Hippocampal formation (tissue), 2 donors: ENCODE measurements at regions not wholly inside any gene's neighbourhood (a gene's known extent, or its start where the extent isn't known, plus 50 kb on each side); places are given as distances from the start of the nearest gene placed in this dataset.
"Not testable (repeated sequence)": the region's sequence is repeated elsewhere in the genome, so short reads cannot be mapped to it uniquely, and the experiment has no call there.

Experiments
- DNase-seq, 2 donors: peaks; one replicate each; lab custom pipeline; 2025; lab: John Stamatoyannopoulos, UW

- DNase-seq = no peak
Measured at GRCh38 chr13:112222971-112223370, 153.2 kb upstream of the SPACA7 start.

DNA sequence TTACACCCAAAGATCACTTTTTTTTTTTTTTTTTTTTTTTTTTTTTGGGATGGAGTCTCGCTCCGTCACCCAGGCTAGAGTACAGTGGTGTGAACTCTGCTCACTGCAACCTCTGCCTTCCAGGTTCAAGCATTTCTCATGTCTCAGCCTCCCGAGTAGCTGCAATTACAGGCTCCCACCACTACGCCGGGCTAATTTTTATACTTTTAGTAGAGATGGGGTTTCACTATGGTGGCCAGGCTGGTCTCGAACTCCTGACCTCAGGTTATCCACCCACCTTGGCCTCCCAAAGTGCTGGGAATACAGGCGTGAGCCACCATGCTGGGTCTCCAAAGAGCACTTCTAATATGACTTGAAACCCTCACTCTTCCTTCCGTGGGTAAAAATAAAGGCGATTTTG is 152.2 kb upstream of the SPACA7 start:
- not testable (repeated sequence) for DNase-seq

- no peak for DNase-seq
Measured at GRCh38 chr13:112225429-112226090, 150.6 kb upstream of the SPACA7 start.

- DNase-seq = no peak
Measured at GRCh38 chr13:112226320-112227002, 149.7 kb upstream of the SPACA7 start.

- DNase-seq = no peak
Measured at GRCh38 chr13:112227031-112227430, 149.1 kb upstream of the SPACA7 start.

DNA sequence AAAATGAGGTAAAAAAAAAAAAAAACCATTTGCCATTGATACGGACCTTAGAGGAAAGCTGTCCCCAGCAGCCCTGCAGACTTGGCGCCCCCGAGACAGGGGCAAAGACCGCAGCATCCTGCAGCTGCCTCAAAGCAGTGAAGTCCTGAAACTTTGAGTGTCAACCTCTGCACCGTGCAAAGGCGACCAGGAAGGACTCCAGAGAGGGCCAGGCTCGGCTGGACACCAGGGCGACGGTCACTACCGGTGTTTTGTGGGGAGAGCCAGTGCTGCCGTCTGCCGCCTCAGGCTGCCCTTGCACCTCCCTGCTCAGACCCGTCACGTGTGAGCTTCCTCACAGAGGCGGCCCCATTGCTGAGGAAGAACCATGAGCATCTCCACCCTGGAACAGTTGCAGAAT is 146.7 kb upstream of the SPACA7 start:
- DNase-seq = no peak

DNA sequence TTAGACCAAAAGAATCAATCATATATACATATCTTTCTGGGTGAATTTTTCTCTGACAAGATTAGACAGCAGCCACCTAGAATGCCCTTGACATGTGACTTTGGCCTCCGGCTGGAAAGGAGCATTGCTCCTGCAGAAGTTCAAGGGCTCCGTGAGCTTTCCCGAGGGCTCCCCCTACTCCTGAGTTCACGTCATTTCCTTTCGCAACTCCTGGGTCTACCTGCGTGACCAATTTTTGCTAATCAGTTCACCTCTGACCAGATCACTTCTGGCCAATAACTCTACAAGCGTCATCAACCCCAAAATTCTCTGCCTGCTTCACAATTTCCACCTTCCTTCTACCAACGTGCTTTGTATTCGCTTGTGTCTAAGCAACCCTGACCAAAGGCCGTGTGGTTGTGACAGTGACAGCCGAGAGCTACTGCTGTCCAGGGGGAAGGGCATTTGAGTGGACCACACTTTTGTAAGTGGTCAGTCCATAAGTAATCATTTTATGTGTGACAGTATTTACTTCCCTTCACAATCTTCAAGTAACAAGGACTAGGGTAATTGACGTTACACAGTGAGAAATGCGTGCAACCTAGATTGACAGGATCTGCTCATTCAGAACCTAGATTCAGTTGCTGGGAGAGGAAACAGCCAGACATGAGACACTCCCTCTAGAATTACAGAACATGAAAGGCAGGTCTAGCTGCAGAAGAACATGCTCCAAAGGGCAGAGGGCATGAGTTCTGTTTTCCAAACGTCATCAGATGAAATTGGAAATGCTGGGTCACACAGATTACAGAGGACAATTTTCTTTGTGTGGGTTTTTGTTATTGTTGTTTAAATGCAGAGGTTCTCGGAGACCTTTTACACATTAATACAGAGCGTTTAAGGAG is 145.9 kb upstream of the SPACA7 start:
- no peak for DNase-seq

GRCh38 chr13:112231451-112232083 is 144.6 kb upstream of the SPACA7 start:
- DNase-seq = no peak

- DNase-seq = no peak
Measured at GRCh38 chr13:112233256-112233655, 142.9 kb upstream of the SPACA7 start.

GRCh38 chr13:112233716-112234115 is 142.4 kb upstream of the SPACA7 start:
- no peak for DNase-seq

DNA sequence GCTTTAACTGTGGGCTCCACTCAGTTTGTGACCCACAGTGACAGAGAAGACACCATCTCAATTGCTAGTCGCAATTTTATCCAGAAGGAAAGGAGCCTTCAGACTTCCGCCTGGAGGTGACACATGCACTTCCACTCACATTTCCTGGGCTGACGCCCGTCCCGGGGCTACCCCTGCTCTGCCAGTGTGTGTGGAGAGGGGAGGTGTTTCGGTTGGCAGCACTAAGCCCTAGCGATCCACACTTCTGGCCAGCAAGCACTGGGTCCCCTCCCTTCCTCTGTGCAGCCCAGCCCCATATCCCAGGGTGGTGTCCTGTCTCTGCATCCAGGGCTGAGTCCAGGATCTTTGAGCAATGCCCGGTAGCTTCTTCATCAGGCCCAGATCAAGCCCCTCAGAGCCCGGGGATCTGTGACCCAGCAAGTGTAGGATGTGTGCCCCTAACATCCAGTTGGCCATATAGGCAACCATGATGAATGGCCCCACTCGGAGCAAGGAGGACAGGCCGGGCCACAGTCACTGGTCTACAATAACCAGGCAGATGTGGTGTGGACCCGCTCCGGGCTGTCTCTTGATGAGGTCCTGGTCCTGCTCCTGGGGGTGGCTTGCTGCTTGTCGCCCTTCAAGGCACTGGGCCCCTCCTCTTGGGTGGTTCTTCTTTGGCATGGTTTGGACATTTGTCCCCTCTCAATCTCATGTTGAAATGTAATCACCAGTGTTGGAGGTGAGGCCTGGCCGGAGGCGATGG is 141.9 kb upstream of the SPACA7 start:
- no peak for DNase-seq

DNA sequence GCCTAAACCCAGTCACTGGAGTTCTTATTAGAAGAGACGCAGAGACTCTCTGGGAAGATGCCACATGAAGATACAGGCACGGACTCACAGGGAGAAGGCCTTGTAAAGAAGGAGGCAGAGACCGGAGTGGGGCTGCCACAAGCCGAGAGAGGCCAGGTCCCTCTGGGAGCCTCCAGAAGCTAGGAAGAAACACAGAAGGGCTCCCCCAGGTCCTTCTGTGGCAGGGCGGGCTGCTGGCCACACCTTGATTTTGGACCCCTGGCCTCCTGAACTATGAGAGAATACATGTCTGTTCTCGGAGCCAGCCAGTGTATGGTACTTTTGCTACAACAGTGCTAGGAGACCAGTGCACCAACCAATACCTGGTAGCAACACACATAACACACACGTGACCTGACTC is 140.1 kb upstream of the SPACA7 start:
- DNase-seq = no peak

DNA sequence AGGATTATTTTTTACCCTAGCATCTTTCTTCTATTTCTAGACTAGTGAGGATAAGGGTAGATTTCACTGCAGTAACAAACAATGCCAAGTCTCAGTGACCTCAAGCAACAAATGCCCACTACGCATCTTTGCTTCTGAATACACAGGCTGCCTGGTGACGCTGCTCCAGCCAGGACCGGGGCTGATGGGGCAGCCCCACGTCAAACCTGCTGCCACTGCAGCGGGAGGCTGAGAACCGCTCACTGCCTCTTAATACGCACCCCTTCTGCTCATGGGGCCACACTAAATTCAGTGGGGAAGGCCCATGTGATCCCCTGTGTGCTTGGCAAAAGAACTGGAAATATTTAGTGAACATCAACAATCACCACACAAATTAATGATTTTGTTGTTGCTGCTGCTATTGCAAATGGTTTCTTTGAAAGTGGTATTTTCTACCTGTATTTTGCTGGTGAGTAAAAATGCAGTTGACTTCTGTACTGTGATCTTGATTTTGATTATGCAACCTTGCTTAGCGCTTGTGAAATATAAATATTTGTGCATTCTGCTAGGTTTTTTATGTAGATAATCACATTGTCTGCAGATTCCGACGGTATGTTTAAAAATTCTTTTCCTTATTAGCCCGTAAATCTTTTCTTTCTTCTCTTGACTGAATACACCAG is 139.5 kb upstream of the SPACA7 start:
- no peak for DNase-seq

DNA sequence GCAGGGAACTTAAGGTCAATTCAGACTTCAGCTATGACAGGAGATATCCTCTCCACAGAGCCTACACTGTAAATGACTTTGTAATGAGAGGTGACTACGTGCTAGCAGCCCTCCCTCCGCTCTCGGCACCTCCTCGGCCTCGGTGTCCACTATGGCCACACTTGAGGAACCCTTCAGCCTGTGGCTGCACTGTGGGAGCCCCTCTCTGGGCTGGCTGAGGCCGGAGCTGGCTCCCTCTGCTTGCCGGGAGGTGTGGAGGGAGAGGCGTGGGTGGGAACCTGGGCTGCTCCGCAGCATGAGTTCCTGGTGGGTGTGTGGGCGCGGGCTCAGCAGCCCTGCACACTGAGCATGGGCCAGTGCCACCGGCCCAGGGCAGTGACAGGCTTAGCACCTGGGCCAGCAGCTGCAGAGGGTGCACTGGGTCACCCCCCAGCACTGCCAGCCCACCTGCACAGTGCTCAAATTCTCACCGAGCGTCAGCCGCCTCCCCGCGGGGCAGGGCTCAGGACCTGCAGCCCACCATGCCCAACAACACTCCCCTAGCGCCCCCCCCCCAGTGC is 137.6 kb upstream of the SPACA7 start:
- DNase-seq = no peak

- no peak for DNase-seq
Measured at GRCh38 chr13:112240076-112240475, 136.1 kb upstream of the SPACA7 start.

DNA sequence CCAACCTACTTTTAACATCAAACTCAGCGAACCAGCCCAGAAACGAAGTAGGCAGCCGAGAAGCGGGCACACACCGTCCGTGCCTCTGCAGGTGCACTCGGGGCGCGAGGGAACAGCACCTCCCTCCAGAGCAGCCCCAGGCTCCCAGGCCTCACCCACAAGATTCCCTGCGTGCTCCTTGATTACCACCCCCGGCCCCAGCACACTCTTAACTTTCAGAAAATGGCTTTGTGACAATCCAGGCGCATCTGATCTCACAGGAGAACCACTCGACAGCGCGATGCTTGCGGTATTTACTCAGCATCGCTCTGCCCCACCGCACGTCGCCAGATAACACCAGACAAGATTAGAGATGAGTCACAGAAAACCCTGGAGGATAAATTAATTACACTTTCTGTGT is 134.9 kb upstream of the SPACA7 start:
- DNase-seq = no peak

GRCh38 chr13:112242777-112243176 is 133.4 kb upstream of the SPACA7 start:
- no peak for DNase-seq

DNA sequence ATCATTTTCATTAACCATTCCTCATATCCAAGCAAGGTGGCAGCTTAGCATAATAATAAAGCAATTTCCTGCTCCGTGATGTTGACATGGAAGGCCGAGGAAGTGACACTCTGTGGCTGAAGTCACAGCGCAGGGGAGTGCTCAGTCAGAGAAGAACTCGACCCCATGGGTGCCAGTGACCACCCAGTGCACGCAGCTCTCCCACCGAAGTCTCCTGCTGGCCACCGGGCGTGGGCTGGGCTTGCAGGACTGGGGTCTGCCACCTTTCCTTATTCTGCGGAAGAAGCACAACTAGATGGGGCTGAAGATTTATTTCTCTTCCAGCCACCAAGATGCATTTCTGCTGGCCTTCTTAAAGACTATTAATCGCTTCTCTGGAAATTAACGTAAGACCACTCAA is 132.1 kb upstream of the SPACA7 start:
- DNase-seq = no peak

GRCh38 chr13:112244495-112245177 is 131.5 kb upstream of the SPACA7 start:
- DNase-seq = no peak

- no peak for DNase-seq
Measured at GRCh38 chr13:112245179-112245724, 130.9 kb upstream of the SPACA7 start.
